ENCODE measurements at regions not wholly inside any gene's neighbourhood (a gene's known extent, or its start where the extent isn't known, plus 50 kb on each side); places are given as distances from the start of the nearest gene placed in this dataset.

- no peak for TF ChIP-seq CTCF (IDR thresholded peaks at IDR 0.05)
- no peak for TF ChIP-seq EP300 (IDR thresholded peaks at IDR 0.05)
These were observed 93.4 kb downstream of the ADRA2C start for GRCh38 chr4:3859571-3859970.
